ENCODE measurements at regions not wholly inside any gene's neighbourhood (a gene's known extent, or its start where the extent isn't known, plus 50 kb on each side); places are given as distances from the start of the nearest gene placed in this dataset.
A peak's percentile ranks its signal among the peaks of the same experiment; 100 is the strongest.
"Not testable (repeated sequence)": the region's sequence is repeated elsewhere in the genome, so short reads cannot be mapped to it uniquely, and the experiment has no call there.

DNA sequence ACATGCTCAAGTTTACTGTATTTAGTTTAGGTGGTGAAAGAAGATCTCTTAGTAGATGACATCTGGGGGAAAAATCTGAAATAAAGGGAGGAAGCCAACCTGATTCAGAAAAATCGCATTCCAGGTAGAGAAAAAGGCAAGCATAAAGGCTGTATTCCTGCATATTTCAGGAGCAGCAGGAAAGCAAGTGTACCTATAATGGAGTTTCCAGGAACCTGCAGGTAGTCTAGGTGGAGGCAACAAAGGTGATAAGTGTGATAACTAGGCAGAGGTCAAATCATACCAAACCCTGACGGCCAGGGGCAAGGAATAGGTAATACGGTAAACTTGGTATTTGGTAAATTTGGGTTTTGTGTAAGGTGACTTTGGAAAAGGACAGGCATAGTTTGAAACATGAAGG is 132.8 kb upstream of the GOT2 start:
- FAIRE-seq, result no peak

DNA sequence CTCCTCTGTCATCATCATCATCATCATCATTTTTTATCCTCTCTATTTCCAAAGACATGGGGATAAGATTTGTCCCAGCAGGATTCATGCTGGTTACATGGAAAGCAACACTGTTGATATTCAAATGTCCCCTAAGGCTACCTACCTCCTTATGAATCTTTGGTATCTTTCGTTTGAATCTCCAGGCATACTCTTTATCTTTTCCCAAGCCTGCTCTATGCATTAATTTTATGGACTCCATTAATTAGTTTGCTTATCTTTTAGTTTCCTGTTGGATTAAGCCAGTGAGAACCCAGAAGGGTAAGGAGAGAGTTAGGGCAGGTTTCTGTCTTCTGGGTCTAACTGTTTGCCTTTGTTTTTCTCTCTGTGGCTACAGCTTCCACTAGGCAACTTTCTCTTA is 129.6 kb upstream of the GOT2 start:
- no peak for FAIRE-seq

DNA sequence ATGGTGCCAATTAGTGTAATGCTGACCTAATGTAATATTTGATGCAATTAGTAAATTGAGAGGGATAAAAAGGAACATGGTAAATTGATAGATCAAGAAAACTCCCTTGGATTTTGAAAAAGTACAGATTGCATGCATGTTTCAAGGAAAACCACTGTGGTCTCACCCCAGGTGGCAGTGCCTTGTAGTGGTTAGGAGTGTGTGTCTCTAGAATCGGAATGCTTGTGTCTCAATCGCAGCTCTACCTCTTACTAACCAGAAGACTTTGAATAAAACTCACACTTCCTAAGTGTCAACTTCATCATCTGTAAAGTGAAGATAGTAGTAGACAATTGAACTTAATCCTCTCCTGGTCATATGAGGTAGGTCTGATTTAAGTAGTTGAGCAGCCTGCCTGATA is 128.9 kb upstream of the GOT2 start:
- no peak for FAIRE-seq

DNA sequence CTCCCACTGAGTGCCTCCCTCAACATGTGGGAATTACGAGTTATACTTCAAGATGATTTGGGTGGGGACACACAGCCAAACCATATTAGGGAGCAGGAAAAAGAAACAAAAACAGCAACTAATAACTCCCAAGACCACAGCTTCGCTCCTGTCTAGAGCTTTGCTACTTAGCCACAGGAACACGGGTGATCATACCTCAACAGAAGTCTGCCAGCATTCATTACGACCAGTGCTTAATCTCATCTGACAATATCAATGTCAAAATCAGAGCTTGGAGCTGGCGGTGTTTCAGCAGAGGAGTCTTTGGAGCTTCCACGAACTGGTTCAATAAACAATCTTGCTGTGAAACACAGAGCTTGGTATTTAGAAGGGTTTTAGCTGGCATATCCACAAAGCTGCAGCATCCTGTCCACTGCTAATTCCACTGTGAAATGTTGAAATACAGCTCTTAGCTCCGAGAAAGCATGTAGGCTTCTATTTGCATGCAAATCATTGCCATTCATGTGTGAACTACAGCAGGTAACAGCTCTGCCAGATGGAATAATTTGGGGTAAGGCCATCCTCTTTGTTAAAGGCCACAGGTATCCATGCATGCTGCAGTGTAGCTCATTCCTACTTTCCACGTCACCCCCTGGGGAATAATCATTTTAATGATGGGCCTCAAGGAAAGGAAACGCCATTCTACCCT is 128.4 kb upstream of the GOT2 start:
- FAIRE-seq, result no peak

DNA sequence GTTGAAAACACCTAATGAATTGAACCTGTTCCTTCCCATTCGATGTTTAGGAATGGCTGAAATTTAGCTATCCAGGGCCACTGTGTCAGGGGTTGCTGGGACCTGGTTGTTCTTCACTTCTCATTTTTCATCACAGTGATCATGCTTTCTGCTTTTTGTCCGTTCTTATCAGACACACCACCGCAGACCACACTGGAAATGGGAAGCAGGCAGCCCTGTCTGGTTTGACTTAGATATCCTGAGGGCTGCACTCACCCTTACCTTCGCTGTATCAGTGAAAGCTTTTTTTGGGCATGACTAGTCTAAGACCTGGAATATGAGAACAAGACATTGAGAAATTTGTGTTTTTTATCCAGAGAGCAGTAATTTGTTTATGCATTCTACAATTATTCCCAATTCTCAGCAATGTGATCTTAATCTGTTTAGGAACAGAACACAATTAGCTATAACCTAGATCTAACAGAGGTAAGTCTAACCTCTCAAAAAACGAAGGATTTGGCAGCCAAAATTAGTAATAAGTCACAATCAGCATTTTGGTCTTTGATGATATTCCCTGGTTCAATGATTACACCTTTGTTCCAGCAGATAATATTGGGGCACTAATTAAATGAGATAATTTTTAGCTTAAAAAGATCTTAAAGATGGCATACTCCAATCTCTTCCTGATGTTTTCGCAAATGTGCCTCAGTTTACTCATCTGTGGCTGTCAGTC is 126.0 kb upstream of the GOT2 start:
- no peak for FAIRE-seq

DNA sequence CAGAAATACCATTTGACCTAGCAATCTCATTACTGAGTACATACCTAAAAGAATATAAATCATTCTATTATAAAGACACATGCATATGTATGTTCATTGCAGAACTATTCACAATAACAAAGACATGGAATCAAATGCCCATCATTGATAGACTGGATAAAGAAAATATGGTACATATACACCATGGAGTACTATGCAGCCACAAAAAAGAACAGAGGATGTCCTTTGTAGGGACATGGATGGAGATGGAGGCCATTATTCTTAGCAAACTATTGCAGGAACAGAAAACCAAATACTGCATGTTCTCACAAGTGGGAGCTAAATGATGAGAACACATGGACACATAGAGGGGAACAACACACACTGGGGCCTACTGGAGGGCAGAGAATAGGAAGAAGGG is 124.5 kb upstream of the GOT2 start:
- FAIRE-seq, result not testable (repeated sequence)

DNA sequence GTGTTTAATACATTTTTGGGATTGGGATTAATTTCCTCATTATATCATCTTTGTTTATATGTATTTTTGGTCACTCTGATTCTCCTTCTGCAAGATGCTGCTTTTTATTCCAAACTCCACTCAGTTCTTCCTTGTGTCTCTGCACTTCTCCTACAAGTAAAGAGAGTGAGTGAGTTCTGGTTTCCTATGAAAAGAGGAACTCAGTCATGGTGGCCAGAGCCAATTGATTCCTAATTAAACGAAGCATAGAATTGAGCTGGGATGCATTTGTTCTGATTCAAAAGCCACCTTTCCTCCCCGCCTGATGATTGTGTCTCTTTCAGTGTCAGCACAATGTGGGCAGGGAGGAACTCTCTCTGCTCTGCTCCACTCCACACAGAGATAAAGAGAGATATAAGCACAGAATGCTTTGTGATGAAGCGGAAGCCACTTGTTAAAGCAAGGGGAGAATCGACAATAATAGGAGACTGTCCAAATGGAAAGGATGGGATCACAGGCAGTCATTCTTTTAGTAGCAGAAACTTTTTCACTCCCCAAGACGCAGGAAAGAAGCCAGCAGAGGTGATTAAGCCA is 121.3 kb upstream of the GOT2 start:
- no peak for FAIRE-seq

DNA sequence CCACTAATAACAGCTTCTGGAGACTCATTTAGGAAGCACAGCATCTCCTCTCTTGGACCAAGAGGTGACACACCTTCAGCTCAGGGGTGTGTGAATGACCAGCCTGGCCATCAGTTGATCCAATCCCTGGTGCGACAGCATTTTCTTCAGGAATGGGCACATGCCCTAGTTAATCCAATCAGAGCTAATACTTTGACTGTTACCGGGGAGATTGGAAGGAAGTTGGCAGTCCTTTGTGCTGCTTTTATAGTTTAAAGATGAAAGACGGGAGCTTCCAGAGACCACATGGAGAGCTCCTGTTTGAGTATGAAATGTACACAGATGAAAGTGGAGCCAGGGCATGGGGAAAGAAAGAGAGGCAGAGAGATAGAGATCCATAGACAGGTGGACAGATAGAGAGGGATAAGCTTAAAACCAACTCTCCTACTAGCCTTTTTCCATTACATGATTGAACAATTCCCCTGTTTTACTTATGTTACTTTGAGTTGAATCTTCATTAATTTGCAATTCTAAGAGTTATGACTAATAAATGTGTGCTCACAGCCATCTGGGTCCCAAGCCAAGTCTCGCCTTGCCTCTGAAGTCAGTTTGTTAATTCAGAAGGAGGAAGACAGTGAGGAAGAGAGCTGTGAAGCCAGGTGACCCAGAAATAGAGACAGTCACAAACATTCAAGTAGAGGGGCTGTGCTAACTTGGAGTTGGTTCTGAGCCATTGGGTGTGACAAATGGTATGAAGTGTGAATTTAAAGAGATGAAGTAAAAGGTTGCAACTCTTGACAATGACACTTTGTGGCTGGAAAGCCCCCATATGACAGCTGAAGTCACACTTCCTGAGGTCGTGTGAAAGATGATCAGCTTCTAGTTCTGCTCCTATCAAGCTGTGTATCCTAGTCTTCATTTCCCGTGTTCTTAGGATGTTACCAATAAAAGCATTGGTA is 120.0 kb upstream of the GOT2 start:
- FAIRE-seq, result no peak

DNA sequence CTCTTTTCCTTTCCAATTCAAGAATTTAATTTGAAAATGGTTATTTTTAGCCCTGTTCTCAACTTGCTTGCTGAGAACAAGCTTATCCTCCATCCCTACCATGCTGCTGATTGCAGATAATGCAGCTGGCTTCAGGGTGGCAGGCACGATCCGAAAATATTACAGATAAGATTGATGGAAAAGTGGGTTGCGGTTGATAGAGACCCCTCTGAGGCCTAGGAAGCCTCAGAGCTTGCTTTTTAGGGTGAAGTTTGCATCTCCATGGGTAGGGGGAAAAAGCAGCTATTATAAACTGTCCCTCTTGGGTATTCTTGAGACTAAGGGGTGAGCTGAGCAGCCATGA is 116.5 kb upstream of the GOT2 start:
- FAIRE-seq, result no peak

DNA sequence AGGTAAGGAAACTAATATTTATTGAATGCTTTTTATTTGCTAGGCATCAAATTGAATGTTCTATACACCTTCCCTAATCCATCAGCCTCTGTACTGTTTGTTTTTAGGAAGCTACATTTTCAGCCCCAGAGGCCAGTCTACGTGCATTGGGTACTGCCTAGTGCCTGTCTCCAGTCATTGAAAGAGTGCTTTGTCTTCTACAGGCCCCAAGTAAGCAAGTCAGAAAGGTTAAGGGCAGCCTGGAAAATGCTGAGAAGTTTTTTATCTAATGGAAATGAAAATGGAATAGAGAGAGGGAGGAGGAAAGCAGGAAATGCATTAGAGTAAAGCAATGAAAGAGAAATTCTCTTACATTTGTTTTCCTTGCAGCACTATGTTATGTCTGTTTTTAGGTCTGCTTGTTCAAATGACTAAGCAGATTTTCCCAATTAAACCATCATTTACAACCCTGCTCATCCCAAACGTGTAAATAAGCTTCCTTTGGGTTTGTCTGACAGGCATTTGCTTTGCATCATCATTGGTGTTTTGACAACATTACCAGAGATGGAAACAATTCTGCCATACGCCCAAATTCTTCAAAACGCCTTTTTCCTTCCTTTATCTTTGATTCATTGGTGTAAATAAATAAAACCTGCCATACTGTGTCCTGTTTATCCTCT is 116.0 kb upstream of the GOT2 start:
- no peak for FAIRE-seq

DNA sequence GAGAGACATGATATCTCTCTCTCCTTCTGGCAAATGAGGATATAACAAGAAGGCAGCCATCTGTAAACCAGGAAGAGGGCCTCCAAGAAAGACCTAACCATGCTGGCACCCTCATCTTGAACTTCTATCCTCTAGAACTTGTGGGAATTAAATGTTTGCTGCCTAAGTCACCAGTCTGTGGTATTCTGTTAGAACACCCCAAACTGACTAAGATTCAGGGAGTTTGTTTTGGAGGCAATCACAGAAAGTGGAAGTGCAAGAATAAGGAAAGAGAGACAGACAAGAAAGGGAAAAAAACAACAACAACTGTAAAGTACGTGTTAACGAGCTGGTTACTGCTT is 114.5 kb upstream of the GOT2 start:
- no peak for FAIRE-seq

DNA sequence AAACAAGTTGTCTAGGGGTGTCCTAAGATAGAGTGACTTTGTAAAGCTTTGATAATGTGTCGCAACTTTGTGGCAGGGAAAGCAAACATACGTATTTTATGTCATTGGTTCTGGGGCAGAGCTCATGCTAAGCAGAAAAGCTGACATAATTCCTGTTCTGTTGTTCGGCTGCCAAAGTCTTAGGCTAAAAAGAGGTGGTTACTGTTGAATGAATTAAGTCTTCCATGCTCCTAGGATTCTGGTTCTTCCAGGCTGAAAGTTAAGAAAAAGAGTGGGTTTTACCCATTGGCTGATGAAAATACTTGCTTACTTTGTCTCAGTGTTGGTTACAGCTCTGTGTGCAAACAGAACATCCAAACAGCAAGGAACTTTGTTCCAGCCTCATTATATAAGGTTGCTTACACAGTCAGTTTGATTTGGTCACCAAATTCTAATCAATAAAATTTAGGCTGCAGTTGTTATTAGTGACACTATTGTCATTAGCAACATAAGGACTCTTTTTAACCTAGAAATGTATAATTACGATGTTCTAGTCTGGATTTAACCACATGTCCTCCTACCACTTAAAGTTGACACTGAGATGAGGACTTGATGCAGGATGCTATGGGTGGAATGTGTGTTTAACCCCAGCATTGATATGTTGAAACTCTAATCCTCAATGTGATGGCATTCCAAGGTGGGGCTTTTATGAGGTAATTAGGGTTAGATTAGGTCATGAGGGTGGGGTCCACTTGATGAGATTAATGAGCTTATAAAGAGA is 114.0 kb upstream of the GOT2 start:
- no peak for FAIRE-seq

DNA sequence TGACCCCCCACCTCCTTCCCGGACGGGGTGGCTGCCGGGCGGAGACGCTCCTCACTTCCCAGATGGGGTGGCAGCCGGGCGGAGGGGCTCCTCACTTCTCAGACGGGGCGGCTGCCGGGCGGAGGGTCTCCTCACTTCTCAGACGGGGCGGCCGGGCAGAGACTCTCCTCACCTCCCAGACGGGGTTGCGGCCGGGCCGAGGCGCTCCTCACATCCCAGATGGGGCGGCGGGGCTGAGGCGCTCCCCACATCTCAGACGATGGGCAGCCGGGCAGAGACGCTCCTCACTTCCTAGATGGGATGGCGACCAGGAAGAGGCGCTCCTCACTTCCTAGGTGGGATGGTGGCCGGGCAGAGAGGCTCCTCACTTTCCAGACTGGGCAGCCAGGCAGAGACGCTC is 112.1 kb upstream of the GOT2 start:
- FAIRE-seq, result not testable (repeated sequence)

DNA sequence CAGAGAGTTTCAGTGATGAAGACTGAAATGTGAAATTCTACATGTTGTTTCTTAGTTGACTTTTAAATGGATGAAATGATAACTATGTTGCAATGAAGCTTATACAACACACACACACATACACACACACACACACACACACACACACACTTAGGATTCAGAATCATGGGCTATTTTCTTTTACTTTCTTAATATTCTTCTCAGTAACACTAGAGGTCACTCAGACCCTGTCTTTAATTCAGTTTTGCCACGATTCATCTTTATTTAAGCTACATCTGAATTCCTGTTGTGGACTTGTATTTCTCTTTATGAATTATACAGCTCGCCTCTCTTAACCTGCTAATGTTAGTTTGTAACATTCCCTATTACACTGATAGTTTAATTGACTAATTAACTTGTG is 109.6 kb upstream of the GOT2 start:
- FAIRE-seq, result peak; percentile 94

DNA sequence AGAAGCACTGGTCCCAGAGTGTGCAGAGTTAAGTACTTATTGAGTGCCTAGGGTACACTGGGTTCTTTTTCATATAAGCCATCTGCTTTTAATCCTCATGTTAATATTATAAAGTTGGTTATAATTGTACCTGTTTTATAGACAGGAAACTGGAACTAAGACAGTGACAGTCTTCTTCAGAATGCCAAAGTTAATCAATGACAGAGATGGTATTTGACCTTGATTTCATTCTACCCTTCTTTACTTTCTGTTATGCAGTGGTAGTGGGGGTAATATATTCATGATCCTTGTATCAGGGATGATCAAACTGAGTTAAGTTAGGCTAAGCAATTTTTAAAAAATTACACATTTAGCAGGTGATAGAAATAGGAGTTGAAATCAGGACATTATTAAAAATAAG is 108.6 kb upstream of the GOT2 start:
- no peak for FAIRE-seq

DNA sequence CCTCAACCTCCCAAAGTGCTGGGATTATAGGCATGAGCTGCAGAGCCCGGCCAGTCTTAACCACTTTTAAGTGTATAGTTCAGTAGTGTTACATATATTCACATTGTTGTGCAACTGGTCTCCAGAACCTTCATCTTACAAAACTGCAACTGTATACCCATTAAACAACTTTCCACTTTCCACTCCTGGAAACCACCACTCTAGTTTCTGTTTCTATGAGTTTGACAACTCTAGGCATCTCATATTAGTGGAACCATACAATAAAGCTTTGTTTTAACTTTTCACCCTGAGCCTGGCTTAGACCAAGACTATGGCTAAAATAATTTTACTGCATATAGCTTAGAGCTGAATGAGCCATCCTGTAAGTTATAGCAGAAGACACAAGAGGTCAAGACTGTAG is 108.0 kb upstream of the GOT2 start:
- FAIRE-seq, result no peak

DNA sequence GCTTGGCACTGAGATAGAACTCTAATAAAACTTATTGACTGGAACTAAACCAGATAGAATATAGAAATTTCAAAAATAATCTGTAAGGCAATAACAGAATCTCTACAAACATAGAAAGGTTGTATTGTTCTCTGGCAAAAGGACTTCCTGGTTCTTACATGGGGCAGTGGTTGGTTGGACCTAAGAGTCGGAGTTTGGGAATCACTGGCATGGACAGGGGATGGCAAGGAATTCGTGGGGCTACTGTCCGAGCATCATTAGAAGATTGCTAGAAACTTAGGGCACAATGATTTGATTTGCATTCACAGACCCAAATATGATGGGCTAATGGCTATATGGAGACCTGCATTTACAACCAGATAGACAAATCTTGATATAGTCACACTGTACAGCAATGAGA is 103.8 kb upstream of the GOT2 start:
- no peak for FAIRE-seq

DNA sequence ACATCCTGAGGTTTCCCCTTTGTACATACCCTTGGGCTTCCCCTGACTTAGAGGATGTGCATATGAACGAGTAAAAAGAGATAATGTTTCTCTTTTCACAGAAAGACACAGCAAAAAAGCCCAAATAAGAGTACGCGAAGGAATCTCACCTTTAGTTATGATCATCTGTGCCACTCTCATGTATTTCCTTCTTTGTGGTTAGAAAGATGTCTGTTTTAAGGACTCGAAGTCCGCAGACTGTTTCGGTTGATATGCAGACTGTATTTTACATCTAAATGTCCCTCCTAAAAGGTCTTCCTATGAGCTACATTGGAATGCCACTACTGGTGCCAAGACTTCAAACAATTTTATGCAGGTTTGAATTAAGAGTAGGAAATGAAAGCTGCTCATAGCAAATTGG is 102.3 kb upstream of the GOT2 start:
- no peak for FAIRE-seq

DNA sequence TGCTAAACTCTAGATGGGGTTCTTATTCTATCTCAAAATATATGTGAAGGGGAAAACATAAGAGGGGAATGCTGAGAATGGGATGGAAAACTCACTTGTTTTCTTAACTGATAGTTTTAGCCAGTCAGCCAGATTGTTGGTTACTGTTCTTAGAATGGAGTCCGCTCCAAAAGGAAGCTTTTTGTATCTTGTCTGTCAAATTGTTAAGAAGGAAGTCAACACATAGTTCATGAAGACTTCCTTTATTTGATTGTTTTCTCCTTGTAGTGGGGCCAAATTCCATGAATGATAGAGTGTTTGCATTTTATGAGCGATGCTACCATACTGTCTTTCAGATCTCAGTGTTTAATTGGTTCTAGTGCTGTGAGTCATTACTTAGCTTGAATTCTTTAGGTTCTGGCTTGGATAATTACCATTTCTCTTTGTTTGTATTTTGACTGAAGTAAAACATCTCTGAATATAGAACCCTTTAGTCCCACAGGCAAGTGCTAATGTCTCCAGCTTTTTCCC is 98.3 kb upstream of the GOT2 start:
- peak; percentile 94 for FAIRE-seq

DNA sequence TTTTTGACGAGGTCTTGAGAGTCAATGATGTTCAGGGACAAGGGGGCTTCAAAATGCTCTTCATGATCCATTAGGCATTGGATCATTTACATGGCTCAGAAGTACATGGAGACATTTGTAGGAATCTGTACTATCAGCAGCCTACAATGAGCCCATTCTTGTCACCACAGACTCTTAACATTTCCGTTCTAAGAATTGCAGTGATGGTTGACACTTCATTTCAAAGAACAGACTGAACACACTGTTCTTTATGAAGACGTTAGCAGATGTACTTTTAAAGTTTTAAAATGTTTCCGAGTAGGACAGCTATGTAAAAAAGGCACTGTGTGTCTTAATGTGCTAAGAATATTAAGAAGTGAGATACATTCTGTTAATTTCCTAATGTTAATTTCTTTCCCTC is 97.3 kb upstream of the GOT2 start:
- no peak for FAIRE-seq

DNA sequence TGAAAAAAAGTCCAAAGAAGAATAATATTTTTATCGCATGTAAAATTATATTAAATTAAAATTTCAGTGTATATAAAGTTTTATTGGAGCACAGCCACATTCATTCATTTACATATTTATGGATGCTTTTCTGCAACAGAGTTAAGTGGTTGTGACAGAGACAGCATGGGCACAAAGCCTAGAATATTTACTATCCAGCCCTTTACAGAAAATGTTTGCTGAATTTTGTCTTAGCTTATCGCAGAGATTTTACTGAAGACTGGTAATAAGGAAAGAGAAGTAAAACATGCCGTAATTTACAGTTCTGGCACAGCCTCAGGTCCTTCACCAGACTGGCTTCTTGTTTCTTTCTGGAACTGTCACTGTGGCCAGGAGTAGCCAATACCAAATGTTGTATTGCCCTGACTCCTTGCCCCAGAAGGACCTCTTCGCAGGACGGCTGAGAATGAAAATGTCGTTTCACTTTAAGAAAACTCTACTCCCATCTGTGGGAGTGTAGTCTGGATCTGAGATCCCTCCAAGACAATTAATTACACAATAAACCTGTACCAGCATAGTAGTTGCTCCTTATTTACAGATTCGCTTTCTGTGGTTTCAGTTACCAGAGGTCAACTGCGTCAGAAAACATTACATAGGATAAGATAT is 94.9 kb upstream of the GOT2 start:
- FAIRE-seq, result no peak

DNA sequence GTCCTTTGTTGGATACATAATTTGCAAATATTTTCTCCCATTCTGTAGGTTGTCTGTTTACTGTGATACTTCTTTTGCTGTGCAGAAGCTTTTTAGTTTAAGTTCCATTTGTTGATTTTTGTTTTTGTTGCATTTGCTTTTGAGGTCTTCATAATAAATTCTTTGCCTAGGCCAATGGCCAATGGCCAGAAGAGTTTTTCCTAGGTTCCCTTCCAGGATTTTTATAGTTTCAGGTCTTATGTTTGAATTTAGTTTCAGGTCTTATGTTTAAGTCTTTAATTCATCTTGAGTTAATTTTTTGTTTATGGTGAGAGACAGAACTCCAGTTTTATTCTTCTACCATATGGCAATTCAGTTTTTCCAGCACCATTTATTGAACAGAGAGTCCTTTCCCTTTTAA is 90.1 kb upstream of the GOT2 start:
- no peak for FAIRE-seq
